ENCODE measurements at regions not wholly inside any gene's neighbourhood (a gene's known extent, or its start where the extent isn't known, plus 50 kb on each side); places are given as distances from the start of the nearest gene placed in this dataset.

GRCh38 chr6:167643223-167643622 lies 183.5 kb upstream of the AFDN start:
- H3K4me3 ChIP-seq (ENCODE audit: low read depth, low read length): no peak overlapping the region
- DNase-seq (ENCODE audit: low read depth): no peak
- TF ChIP-seq CTCF (IDR thresholded peaks at IDR 0.05; ENCODE audit: insufficient read depth, low read depth, low read length): no peak

GRCh38 chr6:167643716-167644115 lies 183.0 kb upstream of the AFDN start:
- H3K4me3 ChIP-seq (ENCODE audit: low read depth, low read length): no peak overlapping the region
- no peak for DNase-seq (ENCODE audit: low read depth)
- TF ChIP-seq CTCF (IDR thresholded peaks at IDR 0.05; ENCODE audit: insufficient read depth, low read depth, low read length): no peak

GRCh38 chr6:167644412-167645132 lies 182.1 kb upstream of the AFDN start:
- no peak for DNase-seq (ENCODE audit: low read depth)
- no peak for TF ChIP-seq CTCF (IDR thresholded peaks at IDR 0.05; ENCODE audit: insufficient read depth, low read depth, low read length)
- no peak overlapping the region for H3K4me3 ChIP-seq (ENCODE audit: low read depth, low read length)

- no peak overlapping the region for H3K4me3 ChIP-seq (ENCODE audit: low read depth, low read length)
- no peak for TF ChIP-seq CTCF (IDR thresholded peaks at IDR 0.05; ENCODE audit: insufficient read depth, low read depth, low read length)
- DNase-seq (ENCODE audit: low read depth): no peak
These were observed 181.3 kb upstream of the AFDN start for GRCh38 chr6:167645368-167645767.

GRCh38 chr6:167647306-167647705 lies 179.4 kb upstream of the AFDN start:
- no peak for TF ChIP-seq CTCF (IDR thresholded peaks at IDR 0.05; ENCODE audit: insufficient read depth, low read depth, low read length)
- no peak overlapping the region for H3K4me3 ChIP-seq (ENCODE audit: low read depth, low read length)
- no peak for DNase-seq (ENCODE audit: low read depth)

- no peak for TF ChIP-seq CTCF (IDR thresholded peaks at IDR 0.05; ENCODE audit: insufficient read depth, low read depth, low read length)
- no peak overlapping the region for H3K4me3 ChIP-seq (ENCODE audit: low read depth, low read length)
- DNase-seq (ENCODE audit: low read depth): no peak
These were observed 178.8 kb upstream of the AFDN start for GRCh38 chr6:167647737-167648470.
